Neural cell (in vitro differentiated cells): ENCODE measurements at regions not wholly inside any gene's neighbourhood (a gene's known extent, or its start where the extent isn't known, plus 50 kb on each side); places are given as distances from the start of the nearest gene placed in this dataset.

Experiments used
- H2AFZ ChIP-seq: fragments of 200-600, 300-800 bp; sonication (generic), shearing (Covaris generic); 2 replicates; pipeline ENCODE4 v1.6.0; 2014; ENCODE audit warnings: low read depth, mild to moderate bottlenecking, antibody characterized with exemption, low read length, moderate library complexity
- H3F3A ChIP-seq: fragments of 200-600 bp; shearing (Covaris generic); 2 replicates; pipeline ENCODE4 v1.6.1; 2016; ENCODE audit warnings: mild to moderate bottlenecking, moderate library complexity, mixed read lengths, antibody characterized with exemption, low read length; ENCODE audit not compliant: insufficient read depth, poor library complexity, severe bottlenecking
- H3K27ac ChIP-seq: fragments of 200-600, 300-800 bp; sonication (generic), shearing (Covaris generic); 2 replicates; pipeline ENCODE4 v1.5.1; 2014; ENCODE audit warnings: mild to moderate bottlenecking, low read length, moderate library complexity
- H3K27me3 ChIP-seq: fragments of 300-800, 200-600 bp; sonication (generic), shearing (Covaris generic); 2 replicates; pipeline ENCODE4 v1.6.0; 2014; ENCODE audit warnings: mild to moderate bottlenecking, low read depth, low read length, moderate library complexity; ENCODE audit not compliant: insufficient read depth
- H3K36me3 ChIP-seq: fragments of 300-800, 200-600 bp; sonication (generic), shearing (Covaris generic); 2 replicates; pipeline ENCODE4 v1.5.1; 2014; ENCODE audit warnings: mild to moderate bottlenecking, antibody characterized with exemption, low read length, moderate library complexity; ENCODE audit not compliant: insufficient read depth
- H3K4me2 ChIP-seq: fragments of 300-800, 200-600 bp; sonication (generic), shearing (Covaris generic); 2 replicates; pipeline ENCODE4 v1.6.0; 2014; ENCODE audit warnings: mild to moderate bottlenecking, low read length
- H3K4me3 ChIP-seq: fragments of 300-800, 200-600 bp; sonication (generic), shearing (Covaris generic); 2 replicates; pipeline ENCODE4 v1.5.1; 2014; ENCODE audit warnings: mild to moderate bottlenecking, low read length, moderate library complexity
- H3K79me2 ChIP-seq: fragments of 200-600 bp; shearing (Covaris generic); replicated peaks from 2 replicates; pipeline ENCODE4 v1.6.0; 2014; ENCODE audit warnings: mild to moderate bottlenecking, low read length, moderate library complexity; ENCODE audit not compliant: insufficient read depth
- H3K9ac ChIP-seq: fragments of 300-800, 200-600 bp; sonication (generic), shearing (Covaris generic); 2 replicates; pipeline ENCODE4 v1.6.1; 2016; ENCODE audit warnings: mild to moderate bottlenecking, low read length, mixed read lengths
- H3K9me2 ChIP-seq: fragments of 200-600 bp; shearing (Covaris generic); 2 replicates; pipeline ENCODE4 v1.6.1; 2016; ENCODE audit warnings: mild to moderate bottlenecking, low read length, mixed read lengths; ENCODE audit not compliant: insufficient read depth
- H3K9me3 ChIP-seq: fragments of 200-600, 300-800 bp; sonication (generic), shearing (Covaris generic); 2 replicates; pipeline ENCODE4 v1.6.1; 2016; ENCODE audit warnings: mild to moderate bottlenecking, mixed run types, low read length, moderate library complexity, mixed read lengths
- H4K20me1 ChIP-seq: fragments of 200-600 bp; shearing (Covaris generic); 2 replicates; pipeline ENCODE4 v1.6.1; 2016; ENCODE audit warnings: mild to moderate bottlenecking, mixed run types; ENCODE audit not compliant: insufficient read depth
- CTCF ChIP-seq: fragments of 450-650 bp; IDR thresholded peaks from 2 replicates; pipeline ENCODE4 v1.5.1; 2014; ENCODE audit warnings: antibody characterized with exemption, mild to moderate bottlenecking, moderate library complexity; ENCODE audit not compliant: poor library complexity, severe bottlenecking
- EP300 ChIP-seq: fragments of 450-650 bp; conservative IDR thresholded peaks from 2 replicates; pipeline ENCODE4 v1.6.1; 2014; ENCODE audit warnings: antibody characterized with exemption, mild to moderate bottlenecking, moderate library complexity; ENCODE audit not compliant: poor library complexity, severe bottlenecking
- EZH2 ChIP-seq: fragments of 200-600, 300-800 bp; shearing (Covaris generic), sonication (generic); IDR thresholded peaks from 2 replicates; pipeline ENCODE4 v1.6.1; 2014; ENCODE audit warnings: antibody characterized with exemption, low read length, borderline replicate concordance, mild to moderate bottlenecking; ENCODE audit not compliant: insufficient read depth, poor library complexity, severe bottlenecking
- MXI1 ChIP-seq: fragments of 450-650 bp; conservative IDR thresholded peaks from 2 replicates; pipeline ENCODE4 v1.6.1; 2014; ENCODE audit warnings: antibody characterized with exemption, mild to moderate bottlenecking; ENCODE audit not compliant: poor library complexity, severe bottlenecking
- POLR2AphosphoS5 ChIP-seq: IDR thresholded peaks from 2 replicates; pipeline ENCODE4 v1.6.1; 2012
- RAD21 ChIP-seq: fragments of 450-650 bp; conservative IDR thresholded peaks from 2 replicates; pipeline ENCODE4 v1.6.1; 2014; ENCODE audit warnings: antibody characterized with exemption, mild to moderate bottlenecking, moderate library complexity
- REST ChIP-seq: IDR thresholded peaks from 2 replicates; pipeline ENCODE4 v1.6.1; 2012; ENCODE audit warnings: borderline replicate concordance
- SMC3 ChIP-seq: fragments of 450-650 bp; conservative IDR thresholded peaks from 2 replicates; pipeline ENCODE4 v1.6.1; 2014; ENCODE audit warnings: antibody characterized with exemption, mild to moderate bottlenecking, moderate library complexity; ENCODE audit not compliant: poor library complexity
- TAF1 ChIP-seq: IDR thresholded peaks from 2 replicates; pipeline ENCODE4 v1.6.1; 2012; ENCODE audit warnings: low read depth

GRCh38 chr9:115596746-115597080 is 478.8 kb upstream of the TNC start:
- Histone ChIP-seq H3F3A (no peaks in the 10 kb centered on the region), H3K4me2 (no peak overlapping the region), H3K79me2 (no peaks in the 10 kb centered on the region), H3K9ac (no peak overlapping the region), H3K36me3 (no peaks in the 10 kb centered on the region), H4K20me1 (no peaks in the 10 kb centered on the region), H3K9me2 (no peaks in the 10 kb centered on the region), H3K4me3 (no peak overlapping the region), H3K27ac (no peak overlapping the region), H3K27me3 (no peaks in the 10 kb centered on the region), H3K9me3 (no peaks in the 10 kb centered on the region), H2AFZ (no peak overlapping the region)
- TF ChIP-seq EP300 (no peak), CTCF (no peak), RAD21 (no peak), REST (no peak), MXI1 (no peak), POLR2AphosphoS5 (no peak), EZH2 (no peak), TAF1 (no peak), SMC3 (no peak)

DNA sequence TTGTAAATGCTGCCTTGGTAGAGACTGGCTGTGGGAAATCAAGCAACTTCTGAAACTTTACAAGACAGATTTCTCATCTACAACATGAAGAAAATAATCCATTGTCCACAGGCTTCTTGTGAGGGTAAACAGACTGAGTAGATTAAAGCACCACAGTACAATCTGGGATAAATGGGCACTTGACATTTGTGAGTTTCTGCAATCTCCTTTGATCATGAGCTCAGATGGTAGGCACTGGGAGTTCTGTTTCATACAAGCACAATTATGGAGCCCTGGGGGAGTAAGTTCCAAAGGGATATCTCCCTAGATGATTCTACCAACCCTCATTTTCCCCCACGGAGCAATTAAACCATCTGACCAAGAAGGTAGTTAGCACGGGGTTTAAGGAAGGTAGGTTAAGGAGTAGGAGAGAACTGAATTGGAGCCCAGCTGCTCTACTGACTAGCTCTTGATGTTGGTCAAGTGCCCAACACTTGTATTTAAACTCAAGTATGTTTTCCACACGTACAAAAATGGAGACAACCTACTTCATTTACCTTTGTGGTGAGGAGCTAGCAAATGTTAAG is 479.5 kb upstream of the TNC start:
- Histone ChIP-seq H4K20me1 (no peaks in the 10 kb centered on the region), H3K27ac (no peak overlapping the region), H2AFZ (no peak overlapping the region), H3K9me3 (no peaks in the 10 kb centered on the region), H3K36me3 (no peaks in the 10 kb centered on the region), H3F3A (no peaks in the 10 kb centered on the region), H3K4me3 (no peak overlapping the region), H3K9me2 (no peaks in the 10 kb centered on the region), H3K79me2 (no peaks in the 10 kb centered on the region), H3K27me3 (no peaks in the 10 kb centered on the region), H3K4me2 (no peak overlapping the region), H3K9ac (no peak overlapping the region)
- TF ChIP-seq EZH2 (no peak), RAD21 (no peak), POLR2AphosphoS5 (no peak), CTCF (no peak), EP300 (no peak), TAF1 (no peak), REST (no peak), SMC3 (no peak), MXI1 (no peak)
